Tibial nerve (tissue), 4 donors: ENCODE measurements at regions not wholly inside any gene's neighbourhood (a gene's known extent, or its start where the extent isn't known, plus 50 kb on each side); places are given as distances from the start of the nearest gene placed in this dataset.

Experiments
- DNase-seq, 2 donors: peaks; one replicate each; pipeline ENCODE4 v3.0.0-alpha.2; 2019; ENCODE audit warnings: low spot score in 2 of 2
- H3K27ac ChIP-seq, 4 donors: fragments of 200-600 bp; sonication (generic) in 3 of 4; one replicate each; pipeline ENCODE4 v1.5.1; 2017 to 2019; ENCODE audit warnings: mild to moderate bottlenecking in 1 of 4
- H3K27me3 ChIP-seq, 2 donors: fragments of 200-600 bp; sonication (generic) in 1 of 2; one replicate each; pipeline versions ENCODE4 v1.5.1 to v1.6.0; 2017 to 2019
- H3K36me3 ChIP-seq, 3 donors: fragments of 200-600 bp; sonication (generic); one replicate each; pipeline ENCODE4 v1.5.1; 2018 to 2019
- H3K4me1 ChIP-seq, 4 donors: fragments of 200-600 bp; sonication (generic) in 3 of 4; one replicate each; pipeline ENCODE4 v1.5.1; 2017 to 2019
- H3K4me3 ChIP-seq, 4 donors: fragments of 200-600 bp; sonication (generic) in 3 of 4; one replicate each; pipeline ENCODE4 v1.5.1; 2017 to 2019; ENCODE audit warnings: mild to moderate bottlenecking in 1 of 4, moderate library complexity in 1 of 4
- H3K9me3 ChIP-seq, 4 donors: fragments of 200-600 bp; sonication (generic) in 3 of 4; one replicate each; pipeline ENCODE4 v1.5.1; 2017 to 2019
- EP300 ChIP-seq, 2 donors: sonication (generic); formaldehyde crosslinking; IDR thresholded peaks; one replicate each; pipeline ENCODE4 v1.6.1; 2017; ENCODE audit warnings: antibody characterized with exemption in 2 of 2, mild to moderate bottlenecking in 1 of 2
- POLR2A ChIP-seq, 2 donors: fragments of 450-650 bp; IDR thresholded peaks; one replicate each; pipeline ENCODE4 v1.6.1; 2017; ENCODE audit warnings: antibody characterized with exemption in 2 of 2, mild to moderate bottlenecking in 2 of 2, moderate library complexity in 2 of 2
- WGBS, 2 donors: methylation state at CpG; one replicate each; pipeline ENCODE4 v1.1.5; 2018; 5-methylcytosine and 5-hydroxymethylcytosine counted together
- TF ChIP-seq, protein P1 (sequence below), 5 experiments: fragments of 200-600 bp in 3 of 5; fragments of 450-650 bp in 2 of 5; sonication (generic) in 3 of 5; IDR thresholded peaks; one replicate each; pipeline ENCODE4 v1.5.1; 2016 to 2019; ENCODE audit warnings: antibody characterized with exemption in 5 of 5, mild to moderate bottlenecking in 3 of 5, moderate library complexity in 2 of 5

DNA sequence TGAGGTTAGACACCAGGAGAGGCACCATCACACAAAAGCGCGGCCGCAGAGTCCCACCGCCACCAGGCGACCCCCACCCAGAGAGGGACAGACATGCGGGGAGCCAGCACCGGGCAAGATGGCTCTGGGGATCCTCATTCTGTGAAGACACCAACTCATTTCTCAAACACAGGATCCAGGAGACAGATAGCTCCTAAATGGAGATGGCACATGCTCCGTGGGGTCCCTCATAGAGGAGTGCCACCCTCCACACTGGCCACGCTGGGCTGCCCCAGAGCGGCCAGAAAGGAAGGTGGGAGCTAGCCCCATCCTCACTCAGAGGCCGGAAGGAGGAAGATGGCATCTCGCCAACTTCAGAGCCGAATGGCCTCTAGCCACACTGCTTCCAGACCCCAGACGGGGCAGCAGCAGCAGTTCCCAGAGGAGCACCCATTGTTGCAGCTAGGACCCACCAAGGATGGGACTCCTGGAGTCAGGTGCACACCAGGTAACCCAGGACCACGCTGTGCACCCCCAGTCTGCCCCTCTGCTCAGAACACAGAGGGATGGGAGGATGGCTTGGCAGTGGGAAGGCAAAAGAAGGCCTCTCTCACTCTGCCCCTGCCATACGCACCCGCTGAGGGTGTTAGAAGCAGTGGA is 78.6 kb downstream of the ZIC5 start:
- H3K27me3 ChIP-seq, result peaks cover 2 to 57% of the 10 kb centered on the region in 2 donors
- DNase-seq, result no peak
- TF ChIP-seq POLR2A (IDR thresholded peaks at IDR 0.05), result no peak
- TF ChIP-seq EP300 (IDR thresholded peaks at IDR 0.05), result no peak
- TF ChIP-seq, protein P1, sequence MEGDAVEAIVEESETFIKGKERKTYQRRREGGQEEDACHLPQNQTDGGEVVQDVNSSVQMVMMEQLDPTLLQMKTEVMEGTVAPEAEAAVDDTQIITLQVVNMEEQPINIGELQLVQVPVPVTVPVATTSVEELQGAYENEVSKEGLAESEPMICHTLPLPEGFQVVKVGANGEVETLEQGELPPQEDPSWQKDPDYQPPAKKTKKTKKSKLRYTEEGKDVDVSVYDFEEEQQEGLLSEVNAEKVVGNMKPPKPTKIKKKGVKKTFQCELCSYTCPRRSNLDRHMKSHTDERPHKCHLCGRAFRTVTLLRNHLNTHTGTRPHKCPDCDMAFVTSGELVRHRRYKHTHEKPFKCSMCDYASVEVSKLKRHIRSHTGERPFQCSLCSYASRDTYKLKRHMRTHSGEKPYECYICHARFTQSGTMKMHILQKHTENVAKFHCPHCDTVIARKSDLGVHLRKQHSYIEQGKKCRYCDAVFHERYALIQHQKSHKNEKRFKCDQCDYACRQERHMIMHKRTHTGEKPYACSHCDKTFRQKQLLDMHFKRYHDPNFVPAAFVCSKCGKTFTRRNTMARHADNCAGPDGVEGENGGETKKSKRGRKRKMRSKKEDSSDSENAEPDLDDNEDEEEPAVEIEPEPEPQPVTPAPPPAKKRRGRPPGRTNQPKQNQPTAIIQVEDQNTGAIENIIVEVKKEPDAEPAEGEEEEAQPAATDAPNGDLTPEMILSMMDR (IDR thresholded peaks at IDR 0.05), result no peak
- peaks cover 0 to 19% (median 10%) of the 10 kb centered on the region in 4 donors for H3K4me1 ChIP-seq
- H3K9me3 ChIP-seq, result no peaks in the 10 kb centered on the region
- H3K4me3 ChIP-seq, result no peak overlapping the region
- H3K36me3 ChIP-seq, result no peaks in the 10 kb centered on the region
- no peak overlapping the region for H3K27ac ChIP-seq
- 80 to 82% methylated on average over 13 to 16 of the region's 17 CpGs for WGBS, 2 donors

DNA sequence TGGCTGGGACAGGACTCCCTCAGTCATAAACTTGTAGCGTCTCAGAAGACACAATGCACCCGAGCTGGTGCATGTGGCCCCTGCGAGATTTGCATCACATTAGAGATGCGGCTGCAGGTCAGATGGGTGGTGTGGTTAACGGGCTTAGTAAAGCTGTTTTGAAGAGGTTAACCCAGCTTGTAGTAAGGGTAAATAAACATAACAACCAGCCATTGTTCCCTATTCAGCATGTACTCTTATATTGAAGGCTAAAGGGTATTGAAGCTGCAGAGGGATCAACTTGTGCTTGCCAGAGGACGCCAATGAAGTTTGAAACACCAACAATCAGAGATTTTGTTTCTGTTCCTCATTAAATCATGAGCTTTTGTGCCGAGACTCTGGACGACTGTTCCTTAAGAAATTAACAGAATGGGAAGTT is 79.4 kb downstream of the ZIC5 start:
- no peak overlapping the region for H3K27ac ChIP-seq
- 43 to 47% methylated on average over 8 of the region's 8 CpGs for WGBS, 2 donors
- H3K36me3 ChIP-seq, result no peaks in the 10 kb centered on the region
- no peak for TF ChIP-seq POLR2A (IDR thresholded peaks at IDR 0.05)
- TF ChIP-seq EP300 (IDR thresholded peaks at IDR 0.05), result no peak
- TF ChIP-seq, protein P1 (IDR thresholded peaks at IDR 0.05), result no peak
- H3K4me3 ChIP-seq, result no peak overlapping the region
- H3K4me1 ChIP-seq, result peaks cover 0 to 19% (median 10%) of the 10 kb centered on the region in 4 donors
- H3K27me3 ChIP-seq, result peaks cover 2 to 50% of the 10 kb centered on the region in 2 donors
- no peaks in the 10 kb centered on the region for H3K9me3 ChIP-seq
- DNase-seq, result no peak

DNA sequence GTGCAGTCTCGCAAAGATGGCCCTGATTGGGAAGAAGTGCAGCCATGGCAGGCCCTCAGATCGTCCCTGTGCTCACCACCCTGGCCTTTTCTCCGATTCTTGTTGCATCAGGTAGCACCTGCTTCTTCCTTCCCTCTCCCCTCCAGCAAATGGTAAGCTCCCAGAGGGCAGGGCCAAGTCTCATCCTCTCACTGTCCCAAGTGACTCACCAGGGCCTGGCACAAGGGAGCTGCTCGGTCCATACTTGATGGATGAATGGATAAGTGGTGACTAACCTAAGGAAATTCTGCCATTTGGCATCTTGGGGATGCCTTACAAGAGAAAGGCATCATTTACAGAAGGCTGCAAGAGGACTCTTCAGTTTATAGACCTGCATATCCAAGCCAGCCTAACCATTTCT is 84.9 kb downstream of the ZIC5 start:
- H3K9me3 ChIP-seq, result no peaks in the 10 kb centered on the region
- DNase-seq, result no peak
- peaks cover 0 to 4% (median 0%) of the 10 kb centered on the region in 3 donors for H3K36me3 ChIP-seq
- no peak overlapping the region for H3K4me3 ChIP-seq
- H3K27me3 ChIP-seq, result peaks cover 0 to 5% of the 10 kb centered on the region in 2 donors
- TF ChIP-seq, protein P1 (IDR thresholded peaks at IDR 0.05), result no peak
- TF ChIP-seq POLR2A (IDR thresholded peaks at IDR 0.05) (no peak), EP300 (IDR thresholded peaks at IDR 0.05) (no peak)
- H3K27ac ChIP-seq, result no peak overlapping the region
- 87 to 90% methylated on average over 4 of the region's 4 CpGs for WGBS, 2 donors
- H3K4me1 ChIP-seq, result no peaks in the 10 kb centered on the region

DNA sequence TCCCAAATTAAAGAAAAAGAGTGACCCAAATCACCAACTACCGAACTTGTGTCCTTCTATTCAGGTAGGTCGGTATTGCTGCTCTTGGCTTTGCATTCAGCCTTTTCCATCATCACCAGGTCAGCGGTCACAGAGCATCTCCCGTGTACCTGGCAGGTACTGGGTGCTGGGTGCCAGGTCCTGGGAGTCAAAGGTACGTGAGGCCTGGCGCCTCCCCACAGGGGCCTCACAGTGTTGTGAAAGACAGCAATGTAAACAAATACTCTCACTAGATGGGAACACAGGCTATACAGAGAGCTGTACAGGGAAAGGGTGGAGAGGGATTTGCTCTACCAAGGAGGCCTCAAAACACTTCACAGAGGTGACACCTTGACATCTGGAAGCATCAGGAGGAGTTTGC is 86.7 kb downstream of the ZIC5 start:
- no peaks in the 10 kb centered on the region for H3K9me3 ChIP-seq
- no peaks in the 10 kb centered on the region for H3K27me3 ChIP-seq
- TF ChIP-seq POLR2A (IDR thresholded peaks at IDR 0.05) (no peak), EP300 (IDR thresholded peaks at IDR 0.05) (no peak)
- TF ChIP-seq, protein P1 (IDR thresholded peaks at IDR 0.05), result no peak
- WGBS, 2 donors, result 74 to 78% methylated on average over 6 of the region's 6 CpGs
- H3K27ac ChIP-seq, result no peak overlapping the region
- DNase-seq, result no peak
- H3K4me1 ChIP-seq, result no peaks in the 10 kb centered on the region
- H3K36me3 ChIP-seq, result peaks cover 0 to 4% (median 0%) of the 10 kb centered on the region in 3 donors
- no peak overlapping the region for H3K4me3 ChIP-seq

DNA sequence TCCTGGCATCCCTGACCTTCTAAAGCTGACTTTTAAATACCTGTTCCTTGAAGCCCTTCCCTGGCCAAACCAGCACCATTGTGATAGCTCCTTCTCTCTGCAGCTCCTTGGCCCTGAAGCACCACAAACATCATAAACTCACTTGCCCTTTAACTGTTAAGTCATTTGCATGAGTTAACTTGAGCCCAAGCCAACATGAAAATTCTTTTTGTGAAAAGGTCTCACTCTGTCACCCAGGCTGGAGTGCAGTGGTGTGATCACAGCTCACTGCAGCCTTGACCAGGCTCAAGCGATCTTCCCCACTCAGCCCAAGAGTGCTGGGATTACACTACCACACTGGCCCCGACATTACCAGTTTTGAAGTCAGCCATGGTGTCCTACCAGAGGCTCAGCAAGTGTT is 87.8 kb downstream of the ZIC5 start:
- Histone ChIP-seq H3K4me1 (no peaks in the 10 kb centered on the region), H3K4me3 (no peak overlapping the region), H3K36me3 (peaks cover 0 to 4% (median 0%) of the 10 kb centered on the region in 3 donors), H3K9me3 (no peaks in the 10 kb centered on the region), H3K27me3 (no peaks in the 10 kb centered on the region), H3K27ac (no peak overlapping the region)
- no peak for DNase-seq
- 54 to 94% methylated on average over 2 of the region's 2 CpGs for WGBS, 2 donors
- TF ChIP-seq EP300 (IDR thresholded peaks at IDR 0.05) (no peak), POLR2A (IDR thresholded peaks at IDR 0.05) (no peak)
- TF ChIP-seq, protein P1 (IDR thresholded peaks at IDR 0.05), result no peak
